CD4-positive, alpha-beta memory T cell (primary cell): ENCODE measurements at regions not wholly inside any gene's neighbourhood (a gene's known extent, or its start where the extent isn't known, plus 50 kb on each side); places are given as distances from the start of the nearest gene placed in this dataset.

Experiments
- CTCF ChIA-PET: fragments of 350-600 bp; sonication (Branson Sonifier 250); formaldehyde crosslinking; loops from one replicate; lab custom pipeline; 2021; ENCODE audit warnings: inconsistent platforms; ENCODE audit not compliant: partially characterized antibody; lab: Charles Lee
- POLR2A ChIA-PET: fragments of 350-600 bp; sonication (Branson Sonifier 250); formaldehyde crosslinking; loops from one replicate; lab custom pipeline; 2021; ENCODE audit not compliant: partially characterized antibody; lab: Charles Lee
- DNase-seq, 5 donors: peaks; one replicate each; pipeline versions ENCODE4 v3.0.0 to v3.0.0-alpha.2; 2020 to 2022; ENCODE audit warnings: mixed read lengths in 1 of 5
- H3K27ac ChIP-seq: one replicate; pipeline ENCODE4 v1.7.0; 2013; ENCODE audit warnings: low read depth, low read length
- H3K27me3 ChIP-seq: 2 replicates; pipeline ENCODE4 v1.7.0; 2013; ENCODE audit warnings: mild to moderate bottlenecking, low read length, moderate library complexity; ENCODE audit not compliant: insufficient read depth
- H3K36me3 ChIP-seq: 2 replicates; pipeline ENCODE4 v1.7.0; 2013; ENCODE audit warnings: mild to moderate bottlenecking, low read length, moderate library complexity; ENCODE audit not compliant: insufficient read depth
- H3K4me1 ChIP-seq: 2 replicates; pipeline ENCODE4 v1.7.0; 2013; ENCODE audit warnings: mild to moderate bottlenecking, low read length, moderate library complexity; ENCODE audit not compliant: insufficient read depth
- H3K4me3 ChIP-seq, 2 donors: one replicate each; pipeline ENCODE4 v1.7.0; 2013; ENCODE audit warnings: low read length in 2 of 2, mild to moderate bottlenecking in 1 of 2
- H3K9me3 ChIP-seq, 2 donors: one replicate each; pipeline ENCODE4 v1.7.0; 2013; ENCODE audit warnings: low read length in 2 of 2, control low read depth in 1 of 2; ENCODE audit not compliant: control insufficient read depth in 1 of 2
- H3K27ac Mint-ChIP-seq, 7 donors: one replicate each; pipeline ENCODE4 v1.8.0; 2020 to 2021; ENCODE audit warnings: mixed read lengths in 7 of 7, mild to moderate bottlenecking in 6 of 7, inconsistent platforms in 3 of 7, moderate library complexity in 3 of 7
- H3K27me3 Mint-ChIP-seq, 2 donors: one replicate each; pipeline ENCODE4 v1.8.0; 2020 to 2021; ENCODE audit warnings: mixed read lengths in 2 of 2
- H3K36me3 Mint-ChIP-seq, 2 donors: one replicate each; pipeline ENCODE4 v1.8.0; 2020 to 2021; ENCODE audit warnings: mixed read lengths in 2 of 2, inconsistent platforms in 1 of 2, mild to moderate bottlenecking in 1 of 2
- H3K4me1 Mint-ChIP-seq, 4 donors: one replicate each; pipeline ENCODE4 v1.8.0; 2020 to 2021; ENCODE audit warnings: mixed read lengths in 4 of 4, mild to moderate bottlenecking in 1 of 4
- H3K4me3 Mint-ChIP-seq, 8 donors: one replicate each; pipeline ENCODE4 v1.8.0; 2020 to 2021; ENCODE audit warnings: mixed read lengths in 8 of 8, mild to moderate bottlenecking in 7 of 8, moderate library complexity in 6 of 8, inconsistent platforms in 3 of 8
- H3K9me3 Mint-ChIP-seq, 8 donors: one replicate each; pipeline ENCODE4 v1.8.0; 2020 to 2021; ENCODE audit warnings: mixed read lengths in 8 of 8, mild to moderate bottlenecking in 5 of 8, inconsistent platforms in 3 of 8, moderate library complexity in 1 of 8
- intact Hi-C: fragments of 100-400 bp; cut with micrococcal nuclease; formaldehyde crosslinking; loops from one replicate; pipeline ENCODE4 v1.15.1; 2023

GRCh38 chr1:81543764-81544163, 257.0 kb upstream of the ADGRL2 start:
- Mint-ChIP-seq H3K36me3 (no peaks in the 10 kb centered on the region), H3K4me3 (no peak overlapping the region), H3K27ac (peak overlapping the region in 1 of 7 donors; percentile 54), H3K4me1 (no peaks in the 10 kb centered on the region), H3K27me3 (no peaks in the 10 kb centered on the region), H3K9me3 (peaks cover 0 to 8% (median 3%) of the 10 kb centered on the region in 8 donors)
- H3K9me3 ChIP-seq: no peaks in the 10 kb centered on the region
- H3K27ac ChIP-seq: no peak overlapping the region
- no peaks in the 10 kb centered on the region for H3K4me1 ChIP-seq
- H3K36me3 ChIP-seq: no peaks in the 10 kb centered on the region
- no peak overlapping the region for H3K4me3 ChIP-seq
- intact Hi-C loops: no loop called here
- POLR2A ChIA-PET: no interaction called here
- H3K27me3 ChIP-seq: no peaks in the 10 kb centered on the region
- CTCF ChIA-PET: no interaction called here
- DNase-seq: no peak

GRCh38 chr1:81542196-81542595, 258.5 kb upstream of the ADGRL2 start:
- Histone ChIP-seq H3K36me3 (no peaks in the 10 kb centered on the region), H3K9me3 (no peaks in the 10 kb centered on the region), H3K27ac (no peak overlapping the region), H3K4me1 (no peaks in the 10 kb centered on the region), H3K27me3 (no peaks in the 10 kb centered on the region), H3K4me3 (no peak overlapping the region)
- ChIA-PET CTCF (no interaction called here), POLR2A (no interaction called here)
- DNase-seq: no peak
- Mint-ChIP-seq H3K4me1 (no peaks in the 10 kb centered on the region), H3K9me3 (peaks cover 0 to 11% (median 3%) of the 10 kb centered on the region in 8 donors), H3K27ac (no peak overlapping the region), H3K4me3 (no peak overlapping the region), H3K36me3 (no peaks in the 10 kb centered on the region), H3K27me3 (no peaks in the 10 kb centered on the region)
- intact Hi-C loops: no loop called here

GRCh38 chr1:81540216-81540615, 260.5 kb upstream of the ADGRL2 start:
- H3K4me1 Mint-ChIP-seq: no peaks in the 10 kb centered on the region

GRCh38 chr1:81529014-81529413, 271.7 kb upstream of the ADGRL2 start:
- Mint-ChIP-seq H3K4me1 (no peaks in the 10 kb centered on the region), H3K27ac (no peak overlapping the region), H3K27me3 (no peaks in the 10 kb centered on the region), H3K9me3 (peaks cover 0 to 4% (median 2%) of the 10 kb centered on the region in 8 donors), H3K36me3 (no peaks in the 10 kb centered on the region), H3K4me3 (no peak overlapping the region)
- Histone ChIP-seq H3K27me3 (no peaks in the 10 kb centered on the region), H3K4me1 (no peaks in the 10 kb centered on the region), H3K36me3 (no peaks in the 10 kb centered on the region), H3K9me3 (no peaks in the 10 kb centered on the region), H3K27ac (no peak overlapping the region), H3K4me3 (no peak overlapping the region)
- intact Hi-C loops: no loop called here
- POLR2A ChIA-PET: no interaction called here
- CTCF ChIA-PET: no interaction called here
- no peak for DNase-seq

More at GRCh38 chr1:81540216-81540615, 260.5 kb upstream of the ADGRL2 start:
- H3K4me3 Mint-ChIP-seq: no peak overlapping the region
- Histone ChIP-seq H3K27me3 (no peaks in the 10 kb centered on the region), H3K27ac (no peak overlapping the region), H3K4me1 (no peaks in the 10 kb centered on the region), H3K4me3 (no peak overlapping the region), H3K36me3 (no peaks in the 10 kb centered on the region), H3K9me3 (no peaks in the 10 kb centered on the region)
- POLR2A ChIA-PET: no interaction called here
- DNase-seq: no peak
- intact Hi-C loops: no loop called here
- no peaks in the 10 kb centered on the region for H3K36me3 Mint-ChIP-seq
- no peak overlapping the region for H3K27ac Mint-ChIP-seq
- no peaks in the 10 kb centered on the region for H3K27me3 Mint-ChIP-seq
- CTCF ChIA-PET: no interaction called here
- peaks cover 0 to 11% (median 4%) of the 10 kb centered on the region in 8 donors for H3K9me3 Mint-ChIP-seq

- no peaks in the 10 kb centered on the region for H3K36me3 Mint-ChIP-seq
- CTCF ChIA-PET: no interaction called here
- H3K4me1 Mint-ChIP-seq: no peaks in the 10 kb centered on the region
- no peak for DNase-seq
- Histone ChIP-seq H3K9me3 (no peaks in the 10 kb centered on the region), H3K27ac (no peak overlapping the region), H3K4me1 (no peaks in the 10 kb centered on the region), H3K27me3 (no peaks in the 10 kb centered on the region), H3K4me3 (no peak overlapping the region), H3K36me3 (no peaks in the 10 kb centered on the region)
- no peaks in the 10 kb centered on the region for H3K27me3 Mint-ChIP-seq
- H3K9me3 Mint-ChIP-seq: peaks cover 0 to 12% (median 2%) of the 10 kb centered on the region in 8 donors
- POLR2A ChIA-PET: no interaction called here
- intact Hi-C loops: no loop called here
- no peak overlapping the region for H3K4me3 Mint-ChIP-seq
- H3K27ac Mint-ChIP-seq: no peak overlapping the region
These were observed 275.6 kb upstream of the ADGRL2 start for GRCh38 chr1:81525085-81525484.

- intact Hi-C loops: no loop called here
- POLR2A ChIA-PET: no interaction called here
- H3K4me3 Mint-ChIP-seq: no peak overlapping the region
- no peaks in the 10 kb centered on the region for H3K9me3 ChIP-seq
- H3K4me1 ChIP-seq: no peaks in the 10 kb centered on the region
- H3K36me3 Mint-ChIP-seq: no peaks in the 10 kb centered on the region
- DNase-seq: no peak
- H3K27ac Mint-ChIP-seq: no peak overlapping the region
- H3K27ac ChIP-seq: no peak overlapping the region
- no peak overlapping the region for H3K4me3 ChIP-seq
- H3K9me3 Mint-ChIP-seq: peaks cover 0 to 14% (median 0%) of the 10 kb centered on the region in 8 donors
- CTCF ChIA-PET: no interaction called here
- H3K27me3 Mint-ChIP-seq: no peaks in the 10 kb centered on the region
- no peaks in the 10 kb centered on the region for H3K36me3 ChIP-seq
- no peaks in the 10 kb centered on the region for H3K4me1 Mint-ChIP-seq
- no peaks in the 10 kb centered on the region for H3K27me3 ChIP-seq
These were observed 280.7 kb upstream of the ADGRL2 start for GRCh38 chr1:81519987-81520386.

GRCh38 chr1:81517987-81518386, 282.7 kb upstream of the ADGRL2 start:
- no peaks in the 10 kb centered on the region for H3K4me1 ChIP-seq
- no peak overlapping the region for H3K4me3 ChIP-seq
- Mint-ChIP-seq H3K4me3 (no peak overlapping the region), H3K9me3 (peaks cover 0 to 14% (median 0%) of the 10 kb centered on the region in 8 donors), H3K27me3 (no peaks in the 10 kb centered on the region), H3K36me3 (no peaks in the 10 kb centered on the region), H3K4me1 (no peaks in the 10 kb centered on the region), H3K27ac (no peak overlapping the region)
- no peak for DNase-seq
- CTCF ChIA-PET: no interaction called here
- intact Hi-C loops: no loop called here
- H3K27ac ChIP-seq: no peak overlapping the region
- no peaks in the 10 kb centered on the region for H3K27me3 ChIP-seq
- H3K36me3 ChIP-seq: no peaks in the 10 kb centered on the region
- POLR2A ChIA-PET: no interaction called here
- no peaks in the 10 kb centered on the region for H3K9me3 ChIP-seq

- intact Hi-C loops: no loop called here
- DNase-seq: no peak
- Mint-ChIP-seq H3K4me1 (no peaks in the 10 kb centered on the region), H3K27ac (no peak overlapping the region), H3K4me3 (no peak overlapping the region), H3K36me3 (no peaks in the 10 kb centered on the region), H3K27me3 (no peaks in the 10 kb centered on the region), H3K9me3 (peaks cover 0 to 6% (median 0%) of the 10 kb centered on the region in 8 donors)
- H3K27ac ChIP-seq: no peak overlapping the region
- ChIA-PET CTCF (no interaction called here), POLR2A (no interaction called here)
- no peaks in the 10 kb centered on the region for H3K27me3 ChIP-seq
- no peak overlapping the region for H3K4me3 ChIP-seq
- no peaks in the 10 kb centered on the region for H3K9me3 ChIP-seq
- no peaks in the 10 kb centered on the region for H3K4me1 ChIP-seq
- no peaks in the 10 kb centered on the region for H3K36me3 ChIP-seq
These were observed 286.9 kb upstream of the ADGRL2 start for GRCh38 chr1:81513796-81514354.
